ENCODE measurements at regions not wholly inside any gene's neighbourhood (a gene's known extent, or its start where the extent isn't known, plus 50 kb on each side); places are given as distances from the start of the nearest gene placed in this dataset.

GRCh38 chr2:133837441-133838094 is 269.3 kb upstream of the NCKAP5 start:
- intact Hi-C loops (cut with micrococcal nuclease) = no loop called here

GRCh38 chr2:133838642-133839365 is 270.5 kb upstream of the NCKAP5 start:
- intact Hi-C loops (cut with micrococcal nuclease) = no loop called here

DNA sequence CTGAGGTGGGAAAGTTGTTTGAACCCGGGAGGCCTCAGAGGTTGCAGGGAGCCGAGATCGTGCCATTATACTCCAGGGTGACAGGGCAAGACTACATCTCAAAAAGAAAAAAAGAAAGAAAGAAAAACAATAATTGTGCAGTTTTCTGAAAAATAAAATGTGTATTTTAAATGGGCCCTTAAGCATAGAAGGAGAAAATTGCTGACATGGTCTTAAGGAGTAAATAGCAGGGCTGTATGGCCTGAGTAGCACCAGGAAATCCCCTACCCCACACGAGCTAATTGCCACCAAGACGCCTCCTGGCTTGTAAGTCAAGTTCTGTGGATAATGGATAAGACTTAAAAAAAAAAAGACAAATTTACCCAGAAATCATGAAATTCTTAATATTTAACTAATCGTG is 271.4 kb upstream of the NCKAP5 start:
- intact Hi-C loops (cut with micrococcal nuclease) = loop anchor here (5.0 kb wide), 1 partner anchor 1572 kb away; no protein-coding TSS in a partner anchor

DNA sequence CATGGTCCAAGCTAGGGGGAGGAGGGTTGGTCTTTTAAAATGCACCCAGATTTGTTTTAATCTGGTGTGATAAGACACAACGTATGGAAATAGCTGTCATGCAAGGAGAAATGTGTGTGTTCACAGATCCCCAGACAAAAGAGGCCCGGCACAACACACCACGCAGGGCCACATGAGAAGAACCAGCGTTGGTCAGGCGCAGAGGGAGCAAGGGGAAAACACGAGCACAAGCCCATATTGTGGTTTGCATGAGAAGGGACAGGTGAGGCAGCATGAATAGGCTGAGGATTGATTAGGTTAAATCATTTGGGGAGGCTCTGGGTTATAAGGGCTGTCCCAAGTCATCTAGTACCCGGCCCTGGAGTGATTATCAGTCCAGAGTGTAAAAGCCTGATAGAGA is 272.5 kb upstream of the NCKAP5 start:
- intact Hi-C loops (cut with micrococcal nuclease) = loop anchor here (5.0 kb wide), 1 partner anchor 1573 kb away; no protein-coding TSS in a partner anchor

- intact Hi-C loops (cut with micrococcal nuclease) = loop anchor here (5.0 kb wide), 1 partner anchor 1575 kb away; no protein-coding TSS in a partner anchor
Observed at GRCh38 chr2:133841900-133842299, 273.6 kb upstream of the NCKAP5 start.

GRCh38 chr2:133842446-133842845 is 274.2 kb upstream of the NCKAP5 start:
- intact Hi-C loops (cut with micrococcal nuclease) = loop anchor here (5.0 kb wide), 1 partner anchor 1575 kb away; no protein-coding TSS in a partner anchor

DNA sequence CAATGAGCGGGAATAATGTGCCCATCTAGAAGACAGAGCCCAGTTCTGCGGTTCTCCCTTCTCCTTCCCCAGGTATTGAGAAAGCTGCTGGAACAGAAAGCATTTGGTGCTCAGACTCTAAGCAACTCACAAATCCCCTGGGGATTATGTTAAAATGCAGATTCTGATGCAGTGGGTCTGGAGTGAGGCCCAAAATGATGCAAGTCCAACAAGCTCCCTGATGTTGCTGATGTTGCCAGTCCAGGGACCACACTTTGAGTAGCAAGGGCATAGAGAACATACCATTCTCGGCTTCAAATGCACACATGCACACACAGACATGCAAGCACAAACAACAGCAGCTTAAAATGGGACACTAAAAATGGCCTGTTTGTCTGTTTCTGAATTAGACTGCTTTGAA is 274.8 kb upstream of the NCKAP5 start:
- intact Hi-C loops (cut with micrococcal nuclease) = loop anchor here (5.0 kb wide), 1 partner anchor 1576 kb away; no protein-coding TSS in a partner anchor

DNA sequence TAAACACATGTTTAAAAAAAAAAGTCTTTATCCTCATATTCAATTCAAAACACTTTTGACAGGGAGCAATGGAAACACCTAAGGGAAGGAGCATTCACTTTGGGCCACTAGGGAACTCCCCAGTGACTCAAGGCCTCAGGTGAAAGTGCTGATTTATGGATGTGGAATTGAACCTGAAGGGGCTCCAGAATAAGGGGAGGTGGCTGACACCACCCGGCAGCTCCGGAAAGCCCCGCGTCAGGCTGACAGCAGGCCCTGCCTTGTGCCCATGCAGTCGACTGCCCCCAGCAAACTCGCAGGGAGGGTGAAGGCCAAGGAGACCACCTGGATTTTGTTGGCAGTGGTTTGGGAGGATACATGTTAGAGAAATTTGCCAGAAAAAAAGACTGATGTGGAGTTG is 275.3 kb upstream of the NCKAP5 start:
- intact Hi-C loops (cut with micrococcal nuclease) = loop anchor here (5.0 kb wide), 1 partner anchor 1576 kb away; no protein-coding TSS in a partner anchor

- intact Hi-C loops (cut with micrococcal nuclease) = loop anchor here (1.0 to 5.0 kb wide), 2 partner anchors 1297 to 1577 kb away; no protein-coding TSS in a partner anchor
Observed at GRCh38 chr2:133844214-133844892, 276.1 kb upstream of the NCKAP5 start.

- intact Hi-C loops (cut with micrococcal nuclease) = no loop called here
Observed at GRCh38 chr2:133846476-133846875, 278.2 kb upstream of the NCKAP5 start.

- intact Hi-C loops (cut with micrococcal nuclease) = no loop called here
Observed at GRCh38 chr2:133847591-133847990, 279.3 kb upstream of the NCKAP5 start.

DNA sequence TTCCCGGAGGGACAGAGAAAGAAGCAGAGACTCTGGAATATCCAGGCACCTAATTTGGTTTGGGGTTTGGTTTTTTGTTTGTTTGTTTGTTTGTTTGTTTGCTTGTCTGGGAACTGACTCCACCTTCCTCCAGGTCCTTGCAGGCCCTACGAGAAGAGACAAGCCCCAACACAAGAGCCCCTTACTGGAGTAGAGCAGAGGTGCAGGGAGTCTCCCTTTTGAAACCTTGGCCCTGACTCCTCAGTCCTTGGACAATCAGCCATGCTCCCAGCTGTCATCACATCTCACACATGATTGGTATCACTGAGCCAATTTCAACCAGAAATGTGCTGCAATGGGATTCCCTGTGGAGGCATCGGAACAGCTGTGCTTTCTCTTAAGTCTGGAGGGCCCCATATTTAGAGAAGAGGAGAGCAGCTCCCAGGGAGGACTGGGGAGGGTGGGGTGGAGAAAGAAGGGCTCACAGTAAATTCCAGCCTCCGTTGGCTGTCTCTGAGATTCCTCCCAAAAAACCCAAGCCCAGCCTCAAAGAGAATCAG is 279.9 kb upstream of the NCKAP5 start:
- intact Hi-C loops (cut with micrococcal nuclease) = no loop called here

GRCh38 chr2:133849341-133849740 is 281.1 kb upstream of the NCKAP5 start:
- intact Hi-C loops (cut with micrococcal nuclease) = no loop called here

DNA sequence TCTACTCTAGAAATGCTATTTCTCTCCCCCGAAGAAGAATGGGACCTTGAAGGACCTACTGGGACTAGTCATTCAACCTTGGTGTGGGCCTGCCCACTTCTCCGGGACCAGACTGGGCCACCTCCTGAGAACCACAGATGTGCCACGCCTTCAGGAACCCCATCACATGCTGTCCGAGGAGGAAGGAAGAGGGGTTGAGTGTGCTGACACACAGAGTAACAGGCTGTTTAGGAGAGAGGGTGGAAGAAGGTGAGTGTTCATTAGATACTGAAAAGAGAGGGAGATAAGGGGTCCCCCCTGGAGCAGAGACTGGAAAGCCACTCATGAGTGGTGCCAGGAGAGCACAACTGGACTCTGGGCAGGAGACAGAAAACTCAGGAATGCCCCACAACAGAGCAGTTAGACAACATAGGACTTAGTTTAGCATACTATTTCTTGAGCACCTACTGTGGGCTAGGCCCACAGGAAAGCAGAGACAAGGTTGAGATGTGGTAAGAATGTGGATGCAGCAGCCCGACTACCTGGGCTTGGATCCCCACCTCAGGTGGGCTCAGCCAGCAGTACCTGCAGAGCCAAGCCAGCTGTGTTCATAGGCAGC is 286.4 kb upstream of the NCKAP5 start:
- intact Hi-C loops (cut with micrococcal nuclease) = no loop called here

- intact Hi-C loops (cut with micrococcal nuclease) = no loop called here
Observed at GRCh38 chr2:133855526-133855925, 287.3 kb upstream of the NCKAP5 start.

DNA sequence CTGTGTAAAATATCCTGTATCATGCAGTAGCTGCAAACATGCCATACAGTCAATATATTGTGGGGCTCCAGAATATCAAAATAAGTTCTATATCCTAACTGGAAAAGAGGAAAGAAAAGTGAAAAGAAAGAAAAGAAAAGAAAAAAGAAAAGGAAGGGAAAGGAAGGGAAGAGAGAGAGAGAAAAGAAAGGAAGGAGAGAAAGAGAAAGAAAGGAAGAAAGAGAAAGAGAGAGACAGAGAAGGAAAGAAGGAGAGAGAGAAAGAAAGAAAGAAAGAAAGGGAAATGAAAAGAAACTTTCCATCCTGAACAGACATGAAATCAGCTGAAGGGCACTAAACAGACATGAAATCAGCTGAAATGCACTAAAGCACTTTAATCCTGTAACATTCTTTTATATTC is 288.4 kb upstream of the NCKAP5 start:
- intact Hi-C loops (cut with micrococcal nuclease) = no loop called here

- intact Hi-C loops (cut with micrococcal nuclease) = no loop called here
Observed at GRCh38 chr2:133859578-133859977, 291.3 kb upstream of the NCKAP5 start.

DNA sequence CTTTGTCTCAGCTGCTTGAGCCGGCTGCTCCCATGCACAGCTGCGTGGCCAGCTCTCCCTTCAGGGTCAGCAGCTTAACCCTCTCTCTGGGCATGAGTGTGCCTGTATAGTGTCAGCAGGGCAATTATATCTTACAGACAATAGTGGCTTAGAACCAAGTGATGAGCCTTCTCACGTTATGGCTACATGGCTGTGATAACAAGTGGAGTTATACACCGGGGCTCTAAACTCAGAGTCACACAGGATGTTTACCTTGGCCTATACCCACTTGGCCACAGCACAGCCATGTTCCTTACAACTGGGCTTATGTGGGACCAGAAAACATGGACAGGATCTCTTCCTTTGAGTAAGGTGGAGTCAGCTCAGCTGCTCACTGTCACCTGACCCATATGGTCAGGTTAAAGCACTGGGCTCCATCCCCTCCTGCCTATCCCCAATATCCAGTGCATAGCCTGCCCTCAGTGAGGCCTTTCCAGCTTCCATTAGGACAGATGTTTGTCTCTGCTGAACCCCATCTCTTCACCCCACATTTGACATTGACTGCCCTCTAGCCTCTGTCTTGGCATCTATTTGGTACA is 294.2 kb upstream of the NCKAP5 start:
- intact Hi-C loops (cut with micrococcal nuclease) = no loop called here

DNA sequence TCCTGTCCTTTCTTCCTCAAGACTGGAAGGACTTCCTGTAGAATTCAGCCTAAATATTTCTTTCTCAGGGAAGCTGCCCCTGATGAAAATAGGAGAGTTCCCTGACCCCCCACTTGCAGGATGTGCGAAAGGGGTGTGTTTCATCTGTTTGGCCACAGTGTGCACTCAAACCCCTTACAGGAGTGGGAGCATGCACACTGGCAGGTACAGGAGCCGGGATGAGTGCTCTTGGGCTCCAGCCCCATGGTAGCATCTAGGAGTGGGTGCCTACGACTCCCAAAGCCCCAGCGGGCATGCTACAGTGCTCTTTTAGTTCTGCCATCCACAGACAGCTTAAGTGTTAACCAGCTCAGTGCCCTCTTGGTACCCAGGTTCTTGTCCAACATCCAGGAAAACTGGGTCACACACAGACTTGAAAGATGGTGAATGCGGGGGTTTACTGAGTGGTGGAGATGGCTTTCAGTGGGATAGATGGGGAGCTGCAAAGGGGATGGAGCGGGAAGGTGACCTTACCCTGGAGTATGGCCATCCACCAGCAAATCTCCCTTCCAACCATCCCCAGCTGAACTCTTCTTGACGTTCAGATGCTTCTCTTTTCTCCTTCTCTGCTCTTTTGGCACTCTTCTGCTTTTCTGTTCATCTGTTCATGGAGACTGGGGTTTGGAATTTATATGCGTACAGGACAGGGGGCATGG is 295.0 kb upstream of the NCKAP5 start:
- intact Hi-C loops (cut with micrococcal nuclease) = no loop called here

DNA sequence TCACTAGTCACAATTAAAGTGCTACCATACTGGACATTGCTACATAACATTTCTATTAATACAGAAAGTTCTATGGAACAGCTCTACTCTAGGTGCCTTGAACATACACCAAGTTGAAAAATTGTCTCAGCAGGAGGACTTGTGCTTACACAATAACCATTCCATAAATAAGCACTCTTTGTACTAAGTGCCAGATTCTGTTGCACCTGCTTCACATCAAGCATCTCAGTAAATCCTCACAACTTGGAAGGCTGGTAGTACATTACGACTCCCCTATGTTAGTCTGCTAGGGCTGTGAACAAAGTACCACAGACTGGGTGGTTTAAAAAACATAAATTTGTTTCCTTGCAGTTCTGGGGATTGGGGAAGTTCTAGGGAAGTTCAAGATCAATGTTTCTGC is 296.9 kb upstream of the NCKAP5 start:
- intact Hi-C loops (cut with micrococcal nuclease) = no loop called here
